SK-N-SH (cell line): ENCODE measurements at regions not wholly inside any gene's neighbourhood (a gene's known extent, or its start where the extent isn't known, plus 50 kb on each side); places are given as distances from the start of the nearest gene placed in this dataset.

Experiments used
- CTCF ChIA-PET: fragments of 300-600, 350-600 bp; formaldehyde crosslinking; extraction: SDS; loops from one replicate; lab custom pipeline; 2021; lab: Yijun Ruan, JAX
- POLR2A ChIA-PET: fragments of 350-600 bp; sonication (Branson Sonifier 250); formaldehyde crosslinking; extraction: SDS; loops from one replicate; lab custom pipeline; 2020; ENCODE audit warnings: antibody characterized with exemption, inconsistent platforms; lab: Yijun Ruan, JAX
- DNase-seq: peaks from one replicate; pipeline ENCODE4 v3.0.0; 2012
- H2AFZ ChIP-seq: fragments of 200-600 bp; sonication (generic); 2 replicates; pipeline ENCODE4 v1.8.1; 2016; ENCODE audit warnings: antibody characterized with exemption, mild to moderate bottlenecking, low read depth
- H3F3A ChIP-seq: fragments of 200-600 bp; sonication (generic); replicated peaks from 2 replicates; pipeline ENCODE3; 2016; ENCODE audit warnings: antibody characterized with exemption, mild to moderate bottlenecking; ENCODE audit not compliant: insufficient read depth
- H3K27ac ChIP-seq, 2 experiments: fragments of 200-500 bp in 1 of 2; fragments of 200-600 bp in 1 of 2; sonication (Bioruptor generic) in 1 of 2; sonication (generic), shearing (Covaris generic) in 1 of 2; 2 replicates each; pipeline versions ENCODE4 v1.5.1 to v1.6.1; 2014 to 2016; ENCODE audit warnings: low read depth in 2 of 2, inconsistent platforms in 1 of 2, low read length in 1 of 2, mild to moderate bottlenecking in 1 of 2, mixed read lengths in 1 of 2
- H3K27me3 ChIP-seq: fragments of 200-600 bp; sonication (generic), shearing (Covaris generic); 2 replicates; pipeline ENCODE4 v1.6.1; 2016; ENCODE audit warnings: mixed run types; ENCODE audit not compliant: insufficient read depth
- H3K36me3 ChIP-seq, 2 experiments: fragments of 200-500 bp in 1 of 2; fragments of 200-600 bp in 1 of 2; sonication (Bioruptor generic) in 1 of 2; sonication (generic) in 1 of 2; replicated peaks in 1 of 2; 2 replicates each; pipeline versions ENCODE3 to v1.5.1; 2014 to 2016; ENCODE audit warnings: low read length in 1 of 2, mild to moderate bottlenecking in 1 of 2; ENCODE audit not compliant: insufficient read depth in 2 of 2, control insufficient read depth in 1 of 2
- H3K4me1 ChIP-seq, 2 experiments: fragments of 200-500 bp in 1 of 2; fragments of 200-600 bp in 1 of 2; sonication (Bioruptor generic) in 1 of 2; sonication (generic), shearing (Covaris generic) in 1 of 2; 2 replicates each; pipeline versions ENCODE4 v1.5.1 to v1.6.1; 2014 to 2016; ENCODE audit warnings: low read depth in 1 of 2, low read length in 1 of 2, mixed run types in 1 of 2; ENCODE audit not compliant: insufficient read depth in 2 of 2, control insufficient read depth in 1 of 2
- H3K4me2 ChIP-seq: fragments of 200-600 bp; sonication (generic), shearing (Covaris generic); 2 replicates; pipeline ENCODE4 v1.6.1; 2017; ENCODE audit warnings: mixed run types
- H3K4me3 ChIP-seq, 2 experiments: fragments of 200-500 bp in 1 of 2; fragments of 200-600 bp in 1 of 2; sonication (Bioruptor generic) in 1 of 2; sonication (generic), shearing (Covaris generic) in 1 of 2; 2 replicates each; pipeline versions ENCODE4 v1.5.1 to v1.8.1; 2014 to 2016; ENCODE audit warnings: low read depth in 2 of 2, inconsistent platforms in 1 of 2, low read length in 1 of 2, mild to moderate bottlenecking in 1 of 2, mixed read lengths in 1 of 2, moderate library complexity in 1 of 2
- H3K79me2 ChIP-seq: fragments of 200-600 bp; sonication (generic); 2 replicates; pipeline ENCODE4 v1.8.1; 2017; ENCODE audit warnings: mild to moderate bottlenecking; ENCODE audit not compliant: insufficient read depth
- H3K9ac ChIP-seq: fragments of 200-600 bp; sonication (generic); 2 replicates; pipeline ENCODE4 v1.6.1; 2017; ENCODE audit warnings: mixed run types
- H3K9me2 ChIP-seq: fragments of 200-600 bp; sonication (generic); 2 replicates; pipeline ENCODE4 v1.6.1; 2017; ENCODE audit warnings: mixed run types
- H3K9me3 ChIP-seq: fragments of 200-600 bp; sonication (generic); 2 replicates; pipeline ENCODE4 v1.6.1; 2017; ENCODE audit warnings: mixed run types, mild to moderate bottlenecking, moderate library complexity
- H4K20me1 ChIP-seq: fragments of 200-600 bp; sonication (generic); 2 replicates; pipeline ENCODE4 v1.6.1; 2017; ENCODE audit warnings: mild to moderate bottlenecking, mixed run types; ENCODE audit not compliant: insufficient read depth
- CTCF ChIP-seq: fragments of 200-600 bp; sonication (generic); IDR thresholded peaks from 2 replicates; pipeline ENCODE4 v1.6.1; 2017; ENCODE audit warnings: antibody characterized with exemption, mild to moderate bottlenecking, moderate library complexity
- ELF1 ChIP-seq: IDR thresholded peaks from 2 replicates; pipeline ENCODE4 v1.4.0; 2012
- IRF3 ChIP-seq: fragments of 150-350 bp; IDR thresholded peaks from 2 replicates; pipeline ENCODE4 v1.6.1; 2016; ENCODE audit warnings: mild to moderate bottlenecking, low read depth, low read length
- MEF2A ChIP-seq: IDR thresholded peaks from 2 replicates; pipeline ENCODE4 v1.4.0; 2012; ENCODE audit warnings: low read depth, borderline replicate concordance
- MXI1 ChIP-seq: IDR thresholded peaks from 2 replicates; pipeline ENCODE4 v1.6.1; 2012; ENCODE audit warnings: mild to moderate bottlenecking, low read depth, low read length, improper control_type of control experiment
- NFIC ChIP-seq: IDR thresholded peaks from 2 replicates; pipeline ENCODE4 v1.4.0; 2012; ENCODE audit warnings: borderline replicate concordance
- NRF1 ChIP-seq: IDR thresholded peaks from 2 replicates; pipeline ENCODE4 v1.6.1; 2012; ENCODE audit warnings: low read depth, mild to moderate bottlenecking, low read length
- RCOR1 ChIP-seq: fragments of 150-350 bp; IDR thresholded peaks from 2 replicates; pipeline ENCODE4 v1.6.1; 2017; ENCODE audit warnings: antibody characterized with exemption, low read length
- RFX5 ChIP-seq: IDR thresholded peaks from 2 replicates; pipeline ENCODE4 v1.6.1; 2012; ENCODE audit warnings: mild to moderate bottlenecking, improper control_type of control experiment, low read length
- SIN3A ChIP-seq: IDR thresholded peaks from 2 replicates; pipeline ENCODE4 v1.6.1; 2012; ENCODE audit warnings: low read depth, mild to moderate bottlenecking, low read length, moderate library complexity, borderline replicate concordance
- TEAD4 ChIP-seq: IDR thresholded peaks from 2 replicates; pipeline ENCODE4 v1.4.0; 2012; ENCODE audit warnings: mild to moderate bottlenecking, borderline replicate concordance; ENCODE audit not compliant: insufficient read depth
- USF1 ChIP-seq: IDR thresholded peaks from 2 replicates; pipeline ENCODE4 v1.4.0; 2012; ENCODE audit warnings: low read depth, borderline replicate concordance
- YY1 ChIP-seq: IDR thresholded peaks from 2 replicates; pipeline ENCODE4 v1.4.0; 2012; ENCODE audit warnings: low read depth, mild to moderate bottlenecking
- ZBTB33 ChIP-seq: IDR thresholded peaks from 2 replicates; pipeline ENCODE4 v1.4.0; 2012; ENCODE audit warnings: low read depth, borderline replicate concordance
- WGBS: methylation state at CpG from one replicate; pipeline ENCODE4 v1.1.6; 2017; ENCODE audit warnings: low lambda C conversion rate; 5-methylcytosine and 5-hydroxymethylcytosine counted together

- TF ChIP-seq ZBTB33 (no peak), NRF1 (no peak), YY1 (no peak), ELF1 (no peak), RCOR1 (no peak), RFX5 (no peak), SIN3A (no peak), MXI1 (peak; percentile 50; the same call in 1 of the 2 replicates)
These were observed 1414.7 kb upstream of the TENM3 start (continued) for GRCh38 chr4:180828455-180829018.

- Histone ChIP-seq H3F3A (no peaks in the 10 kb centered on the region), H3K9me2 (no peaks in the 10 kb centered on the region), H3K9me3 (no peaks in the 10 kb centered on the region), H3K4me2 (no peak overlapping the region), H3K36me3 (no peaks in the 10 kb centered on the region), H3K79me2 (no peaks in the 10 kb centered on the region), H3K4me3 (no peak overlapping the region), H3K27ac (no peak overlapping the region), H4K20me1 (no peaks in the 10 kb centered on the region), H3K9ac (no peak overlapping the region), H3K4me1 (peaks cover 0 to 10% of the 10 kb centered on the region in 2 experiments; a peak in 2 of 4 replicates), H3K27me3 (no peaks in the 10 kb centered on the region), H2AFZ (no peak overlapping the region)
- 15% methylated on average over 3 of the region's 3 CpGs for WGBS
- DNase-seq = no peak
- TF ChIP-seq IRF3 = no peak
- TF ChIP-seq TEAD4 = no peak
- no peak for TF ChIP-seq NFIC
- TF ChIP-seq USF1 = no peak
- no peak for TF ChIP-seq MEF2A
- peak; percentile 22; the same call in 1 of the 2 replicates for TF ChIP-seq CTCF
- ChIA-PET POLR2A (no interaction called here), CTCF (interaction anchor here (1.4 kb wide), 2 partner anchors 311 to 697 kb away, joined by 4 to 5 read pairs; no protein-coding TSS in a partner anchor)
These were observed 1411.1 kb upstream of the TENM3 start for GRCh38 chr4:180832073-180832472.
